Ishikawa (cell line): ENCODE measurements at regions not wholly inside any gene's neighbourhood (a gene's known extent, or its start where the extent isn't known, plus 50 kb on each side); places are given as distances from the start of the nearest gene placed in this dataset.

ENCODE experiments used
- CREB1 ChIP-seq: IDR thresholded peaks from 2 replicates; pipeline ENCODE4 v1.6.1; 2012; ENCODE audit warnings: low read depth
- EGR1 ChIP-seq: IDR thresholded peaks from 2 replicates; pipeline ENCODE4 v1.6.1; 2012
- EP300 ChIP-seq: IDR thresholded peaks from 2 replicates; pipeline ENCODE4 v1.6.1; 2012; ENCODE audit warnings: borderline replicate concordance
- FOXM1 ChIP-seq: IDR thresholded peaks from 2 replicates; pipeline ENCODE4 v1.6.1; 2012; ENCODE audit warnings: low read depth, borderline replicate concordance
- MAX ChIP-seq: IDR thresholded peaks from 2 replicates; pipeline ENCODE4 v1.6.1; 2012
- NFIC ChIP-seq: IDR thresholded peaks from 2 replicates; pipeline ENCODE4 v1.6.1; 2012
- RAD21 ChIP-seq: IDR thresholded peaks from 2 replicates; pipeline ENCODE4 v1.6.1; 2012; ENCODE audit warnings: low read depth
- TAF1 ChIP-seq: IDR thresholded peaks from 2 replicates; pipeline ENCODE4 v1.6.1; 2012; ENCODE audit warnings: low read depth, mild to moderate bottlenecking
- TCF12 ChIP-seq: IDR thresholded peaks from 2 replicates; pipeline ENCODE4 v1.6.1; 2012; ENCODE audit warnings: low read depth
- USF1 ChIP-seq: IDR thresholded peaks from 2 replicates; pipeline ENCODE4 v1.6.1; 2012
- YY1 ChIP-seq: IDR thresholded peaks from 2 replicates; pipeline ENCODE4 v1.6.1; 2012; ENCODE audit warnings: low read depth

- TF ChIP-seq MAX = no peak
- TF ChIP-seq TCF12 = no peak
- no peak for TF ChIP-seq TAF1
- TF ChIP-seq RAD21 = no peak
- TF ChIP-seq EP300 = no peak
- no peak for TF ChIP-seq USF1
- TF ChIP-seq YY1 = no peak
- no peak for TF ChIP-seq FOXM1
- no peak for TF ChIP-seq NFIC
- TF ChIP-seq EGR1 = no peak
- no peak for TF ChIP-seq CREB1
Observed at GRCh38 chr15:98286200-98286599, 325.7 kb downstream of the ARRDC4 start.
